Thymus (tissue), 11 donors: ENCODE measurements at regions not wholly inside any gene's neighbourhood (a gene's known extent, or its start where the extent isn't known, plus 50 kb on each side); places are given as distances from the start of the nearest gene placed in this dataset.

Experiments
- DNase-seq, 9 donors: peaks; one replicate each; pipeline ENCODE4 v3.0.0-alpha.2; 2013; ENCODE audit warnings: low spot score in 9 of 9, low read depth in 6 of 9, missing footprints in 1 of 9
- H3K27ac ChIP-seq, 2 donors: one replicate each; pipeline ENCODE4 v1.5.1; 2013; ENCODE audit warnings: control low read depth in 1 of 2, low read depth in 1 of 2, low read length in 1 of 2, mild to moderate bottlenecking in 1 of 2, moderate library complexity in 1 of 2
- H3K27me3 ChIP-seq, 2 donors: one replicate each; pipeline ENCODE4 v1.5.1; 2013; ENCODE audit warnings: low read length in 1 of 2; ENCODE audit not compliant: control insufficient read depth in 2 of 2, insufficient read depth in 1 of 2
- H3K36me3 ChIP-seq, 2 donors: one replicate each; pipeline ENCODE4 v1.5.1; 2013; ENCODE audit warnings: low read length in 1 of 2, mild to moderate bottlenecking in 1 of 2, moderate library complexity in 1 of 2; ENCODE audit not compliant: control insufficient read depth in 2 of 2, insufficient read depth in 2 of 2
- H3K4me1 ChIP-seq, 2 donors: one replicate each; pipeline ENCODE4 v1.5.1; 2013; ENCODE audit warnings: low read length in 2 of 2; ENCODE audit not compliant: control insufficient read depth in 2 of 2, insufficient read depth in 2 of 2
- H3K4me3 ChIP-seq, 2 donors: one replicate each; pipeline ENCODE4 v1.5.1; 2013; ENCODE audit warnings: low read length in 2 of 2, control low read depth in 1 of 2, mild to moderate bottlenecking in 1 of 2
- H3K9me3 ChIP-seq, 2 donors: one replicate each; pipeline ENCODE4 v1.5.1; 2013; ENCODE audit warnings: low read length in 1 of 2, mild to moderate bottlenecking in 1 of 2; ENCODE audit not compliant: control insufficient read depth in 2 of 2, insufficient read depth in 1 of 2
- WGBS: extraction: QIAGEN DNeasy Blood & Tissue Kit; methylation state at CpG from one replicate; pipeline ENCODE4 v1.1.7; 2013; 5-methylcytosine and 5-hydroxymethylcytosine counted together
- donor health status: healthy.

DNA sequence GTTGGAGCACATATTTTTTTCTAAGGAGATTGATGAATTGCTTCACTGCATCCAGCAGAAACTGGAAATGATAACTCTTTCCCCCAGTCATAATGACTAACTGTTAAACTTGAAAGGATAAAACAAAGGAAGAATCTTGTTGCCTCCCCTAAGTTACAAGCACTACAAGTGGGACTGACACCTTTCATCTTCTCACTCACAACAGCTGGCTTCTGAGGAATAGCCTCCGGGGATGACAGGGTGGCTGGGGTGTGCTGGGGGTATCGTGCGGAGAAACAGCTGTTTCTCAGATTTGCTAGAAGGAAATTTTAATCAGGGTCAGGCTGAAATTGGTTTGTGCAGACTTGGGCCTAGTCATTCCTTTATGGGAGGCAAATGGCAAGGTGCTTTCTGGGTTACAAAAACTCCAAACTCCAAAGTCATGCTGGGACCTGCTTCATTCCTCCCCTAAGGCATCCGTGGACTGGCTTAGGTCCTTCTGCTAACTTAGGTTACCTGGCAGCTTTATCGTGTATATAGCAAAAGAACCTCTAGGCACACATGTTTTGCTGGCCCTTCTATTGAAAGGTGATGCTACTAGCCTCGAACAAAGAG is 557.2 kb downstream of the TOX3 start:
- Histone ChIP-seq H3K9me3 (no peaks in the 10 kb centered on the region), H3K4me1 (no peaks in the 10 kb centered on the region), H3K36me3 (no peaks in the 10 kb centered on the region), H3K4me3 (no peak overlapping the region), H3K27me3 (no peaks in the 10 kb centered on the region), H3K27ac (no peak overlapping the region)
- WGBS: 81% methylated on average over 6 of the region's 6 CpGs
- DNase-seq: no peak

DNA sequence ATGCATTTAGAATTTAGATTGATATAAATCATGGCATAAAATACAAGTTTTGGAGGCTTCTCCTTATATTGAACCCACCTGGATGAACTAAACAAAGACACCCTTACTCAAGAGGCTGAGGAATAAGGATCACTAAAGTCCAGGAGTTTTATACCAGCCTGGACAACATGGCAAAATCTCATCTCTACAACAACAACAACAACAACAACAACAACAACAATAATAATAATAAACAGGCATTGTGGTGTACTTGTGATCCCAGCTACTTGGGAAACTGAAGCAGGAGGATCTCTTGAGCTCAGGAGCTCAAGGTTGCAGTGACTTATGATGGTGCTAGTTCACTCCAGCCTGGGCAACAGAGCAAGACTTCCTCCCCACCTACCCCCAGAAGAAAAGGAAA is 558.0 kb downstream of the TOX3 start:
- DNase-seq: no peak
- no peaks in the 10 kb centered on the region for H3K36me3 ChIP-seq

DNA sequence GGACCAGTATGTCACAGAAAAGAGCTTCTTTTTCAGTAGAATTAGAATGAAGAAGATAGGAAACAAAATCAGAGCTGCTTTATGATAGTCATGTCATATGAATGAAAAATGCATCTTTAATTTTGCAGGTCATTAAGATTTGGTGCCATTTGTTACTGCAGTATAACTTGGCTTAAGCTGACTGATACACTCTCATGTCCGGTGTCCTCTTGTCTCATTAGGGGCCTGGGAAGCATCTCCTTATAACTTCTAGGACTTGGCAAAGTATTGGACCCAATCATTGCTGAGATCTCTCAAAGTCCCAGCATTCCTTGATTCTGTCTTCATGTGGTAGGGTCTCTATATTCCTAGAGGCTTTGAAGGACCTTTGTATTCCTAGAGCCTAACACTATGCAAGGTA is 559.4 kb downstream of the TOX3 start:
- H3K36me3 ChIP-seq: no peaks in the 10 kb centered on the region
- H3K4me1 ChIP-seq: no peaks in the 10 kb centered on the region
- no peak overlapping the region for H3K4me3 ChIP-seq
- H3K27me3 ChIP-seq: no peaks in the 10 kb centered on the region
- WGBS: 51% methylated on average over 1 of the region's 1 CpG
- no peak for DNase-seq
- H3K9me3 ChIP-seq: no peaks in the 10 kb centered on the region
- no peak overlapping the region for H3K27ac ChIP-seq

More for the DNA sequence above, 558.0 kb downstream of the TOX3 start:
- Histone ChIP-seq H3K27ac (no peak overlapping the region), H3K9me3 (no peaks in the 10 kb centered on the region), H3K4me3 (no peak overlapping the region), H3K27me3 (no peaks in the 10 kb centered on the region), H3K4me1 (no peaks in the 10 kb centered on the region)

DNA sequence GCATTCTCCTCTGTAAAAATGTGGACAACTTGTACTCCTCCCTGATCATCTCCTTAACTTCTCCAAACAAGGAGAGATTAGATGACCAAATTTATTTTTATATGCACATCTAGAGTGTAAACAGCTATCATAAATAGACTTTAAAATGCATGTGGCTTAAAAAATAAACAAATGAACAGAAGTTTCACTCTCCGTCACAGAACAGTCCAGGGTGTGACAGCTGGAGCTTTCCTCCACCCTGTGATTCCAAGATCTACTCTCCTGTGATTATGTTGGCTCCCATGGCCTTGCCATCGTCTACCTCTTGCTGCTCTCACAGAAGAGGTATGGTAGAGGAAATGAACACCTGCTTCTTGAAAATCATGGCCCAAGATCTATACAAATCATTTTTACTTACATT is 560.2 kb downstream of the TOX3 start:
- Histone ChIP-seq H3K9me3 (no peaks in the 10 kb centered on the region), H3K4me1 (no peaks in the 10 kb centered on the region), H3K36me3 (no peaks in the 10 kb centered on the region), H3K27ac (no peak overlapping the region), H3K27me3 (no peaks in the 10 kb centered on the region), H3K4me3 (no peak overlapping the region)
- DNase-seq: no peak
- 93% methylated on average over 2 of the region's 2 CpGs for WGBS

DNA sequence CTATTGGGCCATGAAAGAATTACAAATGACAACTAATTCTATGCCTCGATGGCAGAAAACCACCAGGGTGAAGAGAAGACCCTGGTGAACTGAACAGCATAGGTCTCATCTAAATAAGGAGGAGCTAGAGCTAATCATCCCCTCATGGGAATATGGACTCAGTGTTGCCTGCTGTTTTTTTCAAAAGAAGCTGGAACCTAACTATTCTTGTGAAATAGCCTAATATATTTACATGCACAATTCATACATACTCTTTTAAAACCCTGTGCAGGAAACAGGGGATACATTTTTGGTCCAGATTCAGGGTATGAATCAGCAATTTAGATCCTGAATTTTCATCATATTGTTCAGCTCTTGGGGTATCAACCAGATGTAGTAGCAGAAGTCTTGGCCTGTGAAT is 560.6 kb downstream of the TOX3 start:
- Histone ChIP-seq H3K36me3 (no peaks in the 10 kb centered on the region), H3K27ac (no peak overlapping the region), H3K27me3 (no peaks in the 10 kb centered on the region), H3K4me1 (no peaks in the 10 kb centered on the region), H3K4me3 (no peak overlapping the region), H3K9me3 (no peaks in the 10 kb centered on the region)
- no peak for DNase-seq
- 92% methylated on average over 1 of the region's 1 CpG for WGBS

DNA sequence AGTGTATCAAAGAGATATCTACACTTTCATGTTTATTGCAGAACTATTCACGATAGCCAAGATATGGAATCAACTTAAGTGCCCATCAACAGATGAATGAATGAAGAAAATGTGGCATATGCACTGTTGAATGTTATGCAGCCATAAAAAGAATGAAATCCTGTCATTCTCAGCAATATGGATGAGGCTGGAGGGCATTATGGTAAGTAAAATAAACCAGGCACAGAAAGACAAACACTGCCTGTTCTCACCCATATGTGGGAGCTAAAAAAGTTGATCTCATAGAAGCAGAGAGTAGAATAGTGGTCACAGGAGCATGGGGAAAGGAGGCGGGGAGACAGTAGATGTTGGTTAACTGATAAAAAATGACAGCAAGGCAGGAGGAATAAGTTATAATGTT is 561.8 kb downstream of the TOX3 start:
- Histone ChIP-seq H3K4me1 (no peaks in the 10 kb centered on the region), H3K27ac (no peak overlapping the region), H3K36me3 (no peaks in the 10 kb centered on the region), H3K27me3 (no peaks in the 10 kb centered on the region), H3K4me3 (no peak overlapping the region), H3K9me3 (no peaks in the 10 kb centered on the region)
- no peak for DNase-seq
- WGBS: 66% methylated on average over 2 of the region's 2 CpGs

DNA sequence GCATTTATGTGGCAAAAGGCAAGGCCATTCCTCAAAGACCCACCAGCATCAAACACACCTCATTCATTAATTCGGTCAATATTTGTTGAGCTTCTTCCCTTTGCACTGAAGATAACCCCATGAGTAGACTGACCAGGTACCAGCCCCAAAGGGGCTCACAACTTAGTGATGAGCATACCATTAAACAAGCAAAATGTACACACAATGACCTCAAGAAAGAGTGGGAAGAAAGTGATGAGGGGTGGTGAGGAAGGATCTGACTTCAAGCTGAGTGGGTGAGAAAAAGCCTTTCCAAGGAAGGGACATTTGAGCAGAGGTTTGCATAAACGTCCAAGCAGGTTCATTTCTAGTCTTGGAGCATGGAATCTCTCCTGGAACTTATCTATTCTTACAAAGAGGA is 562.5 kb downstream of the TOX3 start:
- Histone ChIP-seq H3K27me3 (no peaks in the 10 kb centered on the region), H3K9me3 (no peaks in the 10 kb centered on the region), H3K36me3 (no peaks in the 10 kb centered on the region), H3K4me3 (no peak overlapping the region), H3K4me1 (no peaks in the 10 kb centered on the region), H3K27ac (no peak overlapping the region)
- no peak for DNase-seq
- WGBS: 55% methylated on average over 2 of the region's 2 CpGs

DNA sequence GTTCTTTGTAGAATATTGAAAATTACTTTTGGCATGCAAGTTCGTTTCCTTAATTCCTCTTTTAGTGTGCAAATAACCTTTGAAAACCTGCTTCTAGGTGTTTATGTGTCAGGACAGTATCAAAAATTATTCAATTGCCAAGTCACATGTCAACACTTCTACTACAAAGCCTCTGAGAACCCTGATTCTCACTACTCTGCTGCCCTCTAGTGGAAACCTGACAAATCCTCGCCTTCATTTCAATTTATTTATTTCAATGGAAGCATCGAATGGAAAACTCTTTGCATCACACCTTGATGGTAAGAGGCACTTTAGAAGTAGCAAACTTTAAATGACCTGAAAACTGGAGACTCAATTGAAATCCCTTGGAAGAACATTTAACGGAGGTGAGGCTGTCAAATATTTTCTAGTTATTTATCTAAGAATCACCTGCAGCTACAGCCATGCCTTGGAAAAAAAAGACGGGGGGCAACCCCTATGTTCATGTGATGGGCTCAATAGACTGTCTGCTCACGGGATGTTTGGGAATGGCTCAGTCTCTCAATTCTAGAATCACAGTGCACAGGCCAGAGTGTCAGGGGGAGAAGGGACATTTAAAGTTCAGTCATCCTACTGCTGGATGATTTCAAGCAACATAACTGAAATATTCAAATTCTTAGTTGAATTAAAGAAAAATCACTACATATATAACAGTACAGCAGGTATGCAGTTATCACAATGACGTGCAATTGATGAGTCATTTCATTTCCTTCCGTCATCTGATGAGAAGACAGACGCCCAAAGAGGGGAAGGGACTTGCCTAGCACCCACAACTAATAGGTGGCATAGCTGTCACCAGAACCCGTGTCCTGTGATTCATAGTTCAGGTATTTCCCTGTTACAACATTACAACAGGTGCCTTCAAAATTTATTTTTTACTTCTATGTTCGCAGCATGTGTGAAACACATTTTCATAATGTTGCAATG is 563.9 kb downstream of the TOX3 start:
- WGBS: 48% methylated on average over 11 of the region's 11 CpGs
- peak in 8 of 9 donors; percentile 5 to 48 (median 12) for DNase-seq
- no peaks in the 10 kb centered on the region for H3K9me3 ChIP-seq

DNA sequence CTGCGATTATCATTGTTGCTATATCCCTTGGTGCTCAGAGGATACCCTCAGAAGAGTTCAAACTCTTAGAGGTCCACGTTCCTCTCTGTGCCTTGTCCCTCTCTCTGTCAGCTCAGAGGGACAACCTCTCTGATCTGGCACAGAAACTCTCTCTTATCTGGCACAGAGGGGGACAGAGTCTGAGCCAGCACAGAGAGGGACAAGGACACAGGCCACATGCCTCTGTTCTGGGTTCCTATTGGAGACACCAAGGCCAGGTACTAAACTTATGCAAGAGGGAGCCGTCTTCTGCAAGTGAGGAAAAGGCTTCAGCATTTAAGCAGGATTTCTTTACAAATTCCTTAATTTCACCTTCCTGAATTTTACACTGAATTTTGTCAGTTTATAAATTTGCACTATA is 565.2 kb downstream of the TOX3 start:
- no peaks in the 10 kb centered on the region for H3K9me3 ChIP-seq
- no peak overlapping the region for H3K4me3 ChIP-seq
- no peaks in the 10 kb centered on the region for H3K36me3 ChIP-seq
- no peak overlapping the region for H3K27ac ChIP-seq
- H3K4me1 ChIP-seq: no peaks in the 10 kb centered on the region
- DNase-seq: no peak
- no peaks in the 10 kb centered on the region for H3K27me3 ChIP-seq
- WGBS: 80% methylated on average over 3 of the region's 3 CpGs

More for the DNA sequence above, 563.9 kb downstream of the TOX3 start:
- no peaks in the 10 kb centered on the region for H3K27me3 ChIP-seq
- H3K36me3 ChIP-seq: no peaks in the 10 kb centered on the region
- no peaks in the 10 kb centered on the region for H3K4me1 ChIP-seq
- no peak overlapping the region for H3K4me3 ChIP-seq
- no peak overlapping the region for H3K27ac ChIP-seq
